DOHH2 (cell line): ENCODE measurements at regions not wholly inside any gene's neighbourhood (a gene's known extent, or its start where the extent isn't known, plus 50 kb on each side); places are given as distances from the start of the nearest gene placed in this dataset.

Experiments used
- EZH2phosphoT487 ChIP-seq: fragments of 200-600 bp; sonication (generic); IDR thresholded peaks from 2 replicates; pipeline ENCODE4 v1.6.1; 2017; ENCODE audit warnings: borderline replicate concordance, mild to moderate bottlenecking, antibody characterized with exemption, low read length, moderate library complexity, mixed read lengths
- TF ChIP-seq, protein P1 (sequence below): fragments of 200-600 bp; sonication (generic); IDR thresholded peaks from one replicate; pipeline ENCODE4 v1.5.1; 2014; ENCODE audit warnings: antibody characterized with exemption, mild to moderate bottlenecking, low read depth, low read length; ENCODE audit not compliant: poor library complexity, severe bottlenecking

DNA sequence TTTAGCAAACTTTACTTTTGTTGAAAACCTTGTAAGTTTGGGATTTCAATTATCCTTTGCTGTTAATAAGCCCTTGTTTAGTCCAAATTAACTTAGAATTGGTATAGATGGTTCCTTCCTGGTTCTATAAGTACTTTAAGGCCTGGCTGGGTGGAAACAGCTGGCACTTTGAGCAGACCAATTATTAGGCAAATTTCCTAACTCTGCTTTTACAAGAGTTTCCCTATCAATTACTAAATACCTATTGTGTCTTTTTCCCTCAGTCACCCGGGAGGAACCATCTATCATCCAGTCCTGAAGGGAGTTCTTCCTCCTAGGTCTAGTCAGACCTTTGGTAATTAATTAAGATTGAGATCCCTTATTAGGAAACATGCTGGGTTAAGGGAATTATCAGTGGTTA, 138.0 kb downstream of the SLC38A6 start:
- TF ChIP-seq, protein P1, sequence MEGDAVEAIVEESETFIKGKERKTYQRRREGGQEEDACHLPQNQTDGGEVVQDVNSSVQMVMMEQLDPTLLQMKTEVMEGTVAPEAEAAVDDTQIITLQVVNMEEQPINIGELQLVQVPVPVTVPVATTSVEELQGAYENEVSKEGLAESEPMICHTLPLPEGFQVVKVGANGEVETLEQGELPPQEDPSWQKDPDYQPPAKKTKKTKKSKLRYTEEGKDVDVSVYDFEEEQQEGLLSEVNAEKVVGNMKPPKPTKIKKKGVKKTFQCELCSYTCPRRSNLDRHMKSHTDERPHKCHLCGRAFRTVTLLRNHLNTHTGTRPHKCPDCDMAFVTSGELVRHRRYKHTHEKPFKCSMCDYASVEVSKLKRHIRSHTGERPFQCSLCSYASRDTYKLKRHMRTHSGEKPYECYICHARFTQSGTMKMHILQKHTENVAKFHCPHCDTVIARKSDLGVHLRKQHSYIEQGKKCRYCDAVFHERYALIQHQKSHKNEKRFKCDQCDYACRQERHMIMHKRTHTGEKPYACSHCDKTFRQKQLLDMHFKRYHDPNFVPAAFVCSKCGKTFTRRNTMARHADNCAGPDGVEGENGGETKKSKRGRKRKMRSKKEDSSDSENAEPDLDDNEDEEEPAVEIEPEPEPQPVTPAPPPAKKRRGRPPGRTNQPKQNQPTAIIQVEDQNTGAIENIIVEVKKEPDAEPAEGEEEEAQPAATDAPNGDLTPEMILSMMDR, result no peak
- no peak for TF ChIP-seq EZH2phosphoT487
